ENCODE measurements at regions not wholly inside any gene's neighbourhood (a gene's known extent, or its start where the extent isn't known, plus 50 kb on each side); places are given as distances from the start of the nearest gene placed in this dataset.

DNA sequence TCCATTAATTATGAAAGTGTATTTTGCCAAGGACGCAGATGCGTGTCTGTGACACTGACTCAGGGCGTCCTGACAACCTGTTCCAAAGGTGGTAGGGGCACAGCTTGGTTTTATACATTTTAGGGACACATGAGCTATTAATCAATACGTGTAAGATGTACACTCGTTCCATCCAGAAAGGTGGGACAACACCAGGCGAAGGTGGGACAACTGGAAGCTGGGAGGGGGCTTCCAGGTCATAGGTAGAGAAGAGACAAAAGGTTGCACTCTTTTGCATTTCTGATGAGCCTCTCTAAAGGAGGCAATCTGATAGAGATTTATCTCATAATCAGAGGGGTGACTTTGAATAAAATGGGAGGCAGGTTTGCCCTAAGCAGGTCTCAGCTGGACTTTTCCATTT lies 82.7 kb upstream of the ZNF746 start:
- H3K9me3 ChIP-seq (ENCODE audit: insufficient read depth in 2 of 2, low read depth in 1 of 2, low read length in 1 of 2) = peaks cover 29 to 36% of the 10 kb centered on the region in 2 experiments
- no peak overlapping the region for H2BK15ac ChIP-seq (ENCODE audit: low read length)
- H3K14ac ChIP-seq (ENCODE audit: insufficient read length) = no peak overlapping the region
- no peak overlapping the region for H2AFZ ChIP-seq (ENCODE audit: low read length)
- ChIA-PET CTCF (ENCODE audit: partially characterized antibody) (interaction anchor here (1.2 to 1.3 kb wide), 2 partner anchors 11 to 19 kb away, joined by 3 to 5 read pairs; no protein-coding TSS in a partner anchor), POLR2A (ENCODE audit: partially characterized antibody) (interaction anchor here (1.6 kb wide), 1 partner anchor 11 kb away, joined by 4 read pairs; no protein-coding TSS in a partner anchor)
- H4K20me1 ChIP-seq (replicated peaks in 1 of 2; ENCODE audit: control insufficient read depth in 1 of 2, insufficient read depth in 2 of 2, low read length in 2 of 2) = no peaks in the 10 kb centered on the region
- no peaks in the 10 kb centered on the region for H3K79me2 ChIP-seq (ENCODE audit: control insufficient read depth in 1 of 2, insufficient read depth in 2 of 2, low read length in 2 of 2)
- H2AK5ac ChIP-seq (ENCODE audit: low read depth, low read length) = no peak overlapping the region
- H3K9ac ChIP-seq (replicated peaks in 1 of 4; ENCODE audit: extremely low read depth in 1 of 4, low read depth in 3 of 4, low read length in 3 of 4) = no peak overlapping the region
- no peaks in the 10 kb centered on the region for H3K27me3 ChIP-seq (replicated peaks in 1 of 4; ENCODE audit: control insufficient read depth in 3 of 4, extremely low read depth in 1 of 4, insufficient read depth in 3 of 4, low read length in 3 of 4)
- H4K8ac ChIP-seq (ENCODE audit: extremely low read depth, insufficient read depth, low read length) = no peak overlapping the region
- DNase-seq (ENCODE audit: low read depth in 1 of 2, low spot score in 2 of 2) (no peak), FAIRE-seq (no peak)
- no peak overlapping the region for H3K23ac ChIP-seq (ENCODE audit: insufficient read length)
- H3K27ac ChIP-seq (ENCODE audit: low read depth, low read length) = no peak overlapping the region
- H3K4me1 ChIP-seq (replicated peaks in 1 of 4; ENCODE audit: control insufficient read depth in 3 of 4, insufficient read depth in 4 of 4, low read length in 3 of 4) = no peaks in the 10 kb centered on the region
- H3K4me2 ChIP-seq (ENCODE audit: insufficient read depth in 1 of 2, low read depth in 2 of 2, low read length in 2 of 2) = no peak overlapping the region
- no peak overlapping the region for H3K4ac ChIP-seq (replicated peaks; ENCODE audit: insufficient read length, low read depth, low read length)
- 90% methylated on average over 6 of the region's 6 CpGs; no CpG with 5 or more reads in 1 of the 2 experiments for WGBS, 2 experiments (ENCODE audit: extremely low coverage in 1 of 2, insufficient coverage in 1 of 2, insufficient read length in 1 of 2, insufficient replicate concordance in 2 of 2, low coverage in 1 of 2, low lambda C conversion rate in 2 of 2, missing lambda C conversion rate in 1 of 2)
- no peak overlapping the region for H3K4me3 ChIP-seq (ENCODE audit: extremely low read depth in 1 of 4, insufficient read depth in 2 of 4, low read depth in 3 of 4, low read length in 4 of 4)
- H2BK12ac ChIP-seq (ENCODE audit: low read depth, low read length) = no peak overlapping the region
- no peak overlapping the region for H2BK20ac ChIP-seq (ENCODE audit: low read length)
- H3K36me3 ChIP-seq (ENCODE audit: control insufficient read depth in 2 of 4, insufficient read depth in 4 of 4, low read length in 3 of 4) = peaks cover 0 to 55% (median 11%) of the 10 kb centered on the region in 4 experiments; a peak in 5 of 8 replicates
- H2BK5ac ChIP-seq (ENCODE audit: low read depth, low read length) = no peak overlapping the region
- H3K56ac ChIP-seq (replicated peaks; ENCODE audit: insufficient read length, low read depth, low read length) = no peak overlapping the region
- H4K91ac ChIP-seq (replicated peaks; ENCODE audit: insufficient read length, low read length) = no peak overlapping the region
- H2BK120ac ChIP-seq (replicated peaks; ENCODE audit: low read depth, low read length) = no peak overlapping the region
- no peak overlapping the region for H4K5ac ChIP-seq (ENCODE audit: insufficient read length, low read depth, low read length)
- no peak overlapping the region for H3K18ac ChIP-seq (ENCODE audit: extremely low read depth, low read length)
- H3K79me1 ChIP-seq (ENCODE audit: low read depth, low read length) = no peaks in the 10 kb centered on the region
- H3K23me2 ChIP-seq (ENCODE audit: low read depth, low read length) = no peaks in the 10 kb centered on the region

All from H1 (cell line).